Uterus (tissue), 3 donors: ENCODE measurements at regions not wholly inside any gene's neighbourhood (a gene's known extent, or its start where the extent isn't known, plus 50 kb on each side); places are given as distances from the start of the nearest gene placed in this dataset.

Experiments used
- DNase-seq, 2 donors: peaks; one replicate each; pipeline ENCODE4 v3.0.0-alpha.2; 2019 to 2020
- H3K27ac ChIP-seq, 2 donors: fragments of 200-600 bp; sonication (generic); 1 replicate in 1 of 2; 2 replicates in 1 of 2; pipeline ENCODE4 v1.5.1; 2016 to 2018
- H3K27me3 ChIP-seq, 2 donors: fragments of 200-600 bp; sonication (generic); one replicate each; pipeline ENCODE4 v1.5.1; 2018 to 2019; ENCODE audit warnings: control low read depth in 1 of 2
- H3K36me3 ChIP-seq, 2 donors: fragments of 200-600 bp; sonication (generic); one replicate each; pipeline ENCODE4 v1.5.1; 2019; ENCODE audit warnings: control low read depth in 1 of 2
- H3K4me1 ChIP-seq, 2 donors: fragments of 200-600 bp; sonication (generic); one replicate each; pipeline ENCODE4 v1.5.1; 2018 to 2019; ENCODE audit warnings: control low read depth in 1 of 2
- H3K4me3 ChIP-seq, 2 donors: fragments of 200-600 bp; sonication (generic); 1 replicate in 1 of 2; 2 replicates in 1 of 2; pipeline ENCODE4 v1.5.1; 2018 to 2019; ENCODE audit warnings: mild to moderate bottlenecking in 1 of 2
- H3K9me3 ChIP-seq, 2 donors: fragments of 200-600 bp; sonication (generic); one replicate each; pipeline ENCODE4 v1.5.1; 2019; ENCODE audit warnings: control low read depth in 1 of 2
- POLR2A ChIP-seq, 2 donors: fragments of 450-650 bp; IDR thresholded peaks; one replicate each; pipeline ENCODE4 v1.6.1; 2016; ENCODE audit warnings: antibody characterized with exemption in 2 of 2, mild to moderate bottlenecking in 1 of 2, moderate library complexity in 1 of 2
- intact Hi-C: fragments of 100-400 bp; cut with DNase I; formaldehyde crosslinking; loops from one replicate; pipeline ENCODE4 v1.15.1; 2023; ENCODE audit warnings: low total_unique reads
- TF ChIP-seq, protein P1 (sequence below), 4 experiments: fragments of 200-600 bp in 2 of 4; fragments of 450-650 bp in 2 of 4; sonication (generic) in 2 of 4; IDR thresholded peaks; one replicate each; pipeline ENCODE4 v1.5.1; 2016 to 2019; ENCODE audit warnings: antibody characterized with exemption in 4 of 4, mild to moderate bottlenecking in 2 of 4, moderate library complexity in 1 of 4
- donor health status: DM: yes; HTN: yes; CAD: no.

GRCh38 chr1:36664571-36665287, 182.0 kb upstream of the CSF3R start:
- DNase-seq: no peak
- H3K4me1 ChIP-seq: no peaks in the 10 kb centered on the region
- no peaks in the 10 kb centered on the region for H3K27me3 ChIP-seq
- H3K27ac ChIP-seq: no peak overlapping the region
- no peak for TF ChIP-seq POLR2A (IDR thresholded peaks at IDR 0.05)
- no peaks in the 10 kb centered on the region for H3K36me3 ChIP-seq
- H3K4me3 ChIP-seq: no peak overlapping the region
- no peaks in the 10 kb centered on the region for H3K9me3 ChIP-seq
- intact Hi-C loops: no loop called here

DNA sequence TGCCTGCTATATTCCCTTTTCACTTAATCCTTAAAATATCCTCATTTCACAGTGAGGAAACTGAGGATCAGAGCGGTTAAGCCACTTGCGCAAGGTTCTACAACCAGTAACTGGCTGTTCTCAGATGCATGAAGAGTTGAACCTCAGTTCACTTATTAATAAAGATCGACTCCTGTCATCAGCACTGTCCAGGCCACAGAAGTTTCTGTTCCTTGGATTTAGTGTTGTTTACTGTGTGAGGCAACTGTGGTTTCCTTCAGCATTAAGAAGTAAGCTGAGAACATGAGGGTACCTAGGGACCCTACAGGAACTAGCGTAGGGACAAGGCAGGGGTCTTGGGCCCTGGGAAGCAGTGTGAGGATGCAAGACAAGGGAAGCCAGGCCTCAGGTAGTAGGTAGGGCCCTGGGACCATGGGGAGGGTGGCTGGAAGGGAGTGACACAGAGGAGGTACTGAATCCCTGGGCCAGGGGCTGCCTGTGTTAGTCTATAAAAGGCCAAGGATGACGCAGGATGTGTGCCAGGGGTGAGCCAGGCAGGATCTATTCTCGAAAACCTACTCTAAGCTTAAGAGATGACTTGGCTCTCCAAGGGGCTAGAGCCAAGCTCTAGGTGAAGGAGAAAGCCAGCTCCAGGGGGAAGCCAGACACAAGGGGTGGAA, 181.2 kb upstream of the CSF3R start:
- intact Hi-C loops: no loop called here
- no peak for DNase-seq

GRCh38 chr1:36658838-36659237, 176.1 kb upstream of the CSF3R start:
- intact Hi-C loops: no loop called here
- H3K27me3 ChIP-seq: no peaks in the 10 kb centered on the region
- no peak for TF ChIP-seq POLR2A (IDR thresholded peaks at IDR 0.05)
- no peak overlapping the region for H3K27ac ChIP-seq
- H3K4me1 ChIP-seq: no peaks in the 10 kb centered on the region
- H3K36me3 ChIP-seq: no peaks in the 10 kb centered on the region
- no peak for DNase-seq
- H3K4me3 ChIP-seq: no peak overlapping the region
- H3K9me3 ChIP-seq: no peaks in the 10 kb centered on the region

More for the DNA sequence above, 181.2 kb upstream of the CSF3R start:
- no peak overlapping the region for H3K4me3 ChIP-seq
- H3K27ac ChIP-seq: no peak overlapping the region
- no peaks in the 10 kb centered on the region for H3K36me3 ChIP-seq
- no peaks in the 10 kb centered on the region for H3K9me3 ChIP-seq
- no peaks in the 10 kb centered on the region for H3K4me1 ChIP-seq
- H3K27me3 ChIP-seq: no peaks in the 10 kb centered on the region
- TF ChIP-seq, protein P1, sequence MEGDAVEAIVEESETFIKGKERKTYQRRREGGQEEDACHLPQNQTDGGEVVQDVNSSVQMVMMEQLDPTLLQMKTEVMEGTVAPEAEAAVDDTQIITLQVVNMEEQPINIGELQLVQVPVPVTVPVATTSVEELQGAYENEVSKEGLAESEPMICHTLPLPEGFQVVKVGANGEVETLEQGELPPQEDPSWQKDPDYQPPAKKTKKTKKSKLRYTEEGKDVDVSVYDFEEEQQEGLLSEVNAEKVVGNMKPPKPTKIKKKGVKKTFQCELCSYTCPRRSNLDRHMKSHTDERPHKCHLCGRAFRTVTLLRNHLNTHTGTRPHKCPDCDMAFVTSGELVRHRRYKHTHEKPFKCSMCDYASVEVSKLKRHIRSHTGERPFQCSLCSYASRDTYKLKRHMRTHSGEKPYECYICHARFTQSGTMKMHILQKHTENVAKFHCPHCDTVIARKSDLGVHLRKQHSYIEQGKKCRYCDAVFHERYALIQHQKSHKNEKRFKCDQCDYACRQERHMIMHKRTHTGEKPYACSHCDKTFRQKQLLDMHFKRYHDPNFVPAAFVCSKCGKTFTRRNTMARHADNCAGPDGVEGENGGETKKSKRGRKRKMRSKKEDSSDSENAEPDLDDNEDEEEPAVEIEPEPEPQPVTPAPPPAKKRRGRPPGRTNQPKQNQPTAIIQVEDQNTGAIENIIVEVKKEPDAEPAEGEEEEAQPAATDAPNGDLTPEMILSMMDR (IDR thresholded peaks at IDR 0.05): no peak
- TF ChIP-seq POLR2A (IDR thresholded peaks at IDR 0.05): no peak

DNA sequence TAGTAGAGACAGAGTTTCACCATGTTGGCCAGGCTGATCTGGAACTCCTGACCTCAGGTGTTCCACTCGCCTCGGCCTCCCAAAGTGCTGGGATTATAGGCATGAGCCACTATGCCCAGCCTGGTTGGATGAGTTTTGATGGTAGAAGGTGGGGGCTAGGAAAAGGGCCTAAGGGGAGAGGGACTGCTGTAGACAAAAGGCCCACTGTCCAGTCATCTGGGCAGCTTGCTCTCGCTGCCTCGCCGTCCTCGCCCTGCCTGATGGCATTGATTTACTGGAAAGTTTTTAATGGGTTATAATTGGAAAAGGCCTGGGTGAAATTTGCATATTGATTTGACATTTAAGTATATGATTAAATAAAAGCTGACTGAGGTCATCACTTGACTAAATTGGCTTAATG, 175.1 kb upstream of the CSF3R start:
- H3K36me3 ChIP-seq: no peaks in the 10 kb centered on the region
- no peaks in the 10 kb centered on the region for H3K4me1 ChIP-seq
- TF ChIP-seq POLR2A (IDR thresholded peaks at IDR 0.05): no peak
- TF ChIP-seq, protein P1 (IDR thresholded peaks at IDR 0.05): no peak
- intact Hi-C loops: no loop called here
- H3K4me3 ChIP-seq: no peak overlapping the region
- no peak for DNase-seq
- no peaks in the 10 kb centered on the region for H3K9me3 ChIP-seq
- no peaks in the 10 kb centered on the region for H3K27me3 ChIP-seq
- no peak overlapping the region for H3K27ac ChIP-seq

- TF ChIP-seq POLR2A (IDR thresholded peaks at IDR 0.05): no peak
- TF ChIP-seq, protein P1 (IDR thresholded peaks at IDR 0.05): no peak
- no peaks in the 10 kb centered on the region for H3K9me3 ChIP-seq
- no peaks in the 10 kb centered on the region for H3K27me3 ChIP-seq
- H3K4me1 ChIP-seq: no peaks in the 10 kb centered on the region
- no peak overlapping the region for H3K27ac ChIP-seq
- intact Hi-C loops: no loop called here
- no peak for DNase-seq
- H3K36me3 ChIP-seq: no peaks in the 10 kb centered on the region
- H3K4me3 ChIP-seq: no peak overlapping the region
These were observed 174.1 kb upstream of the CSF3R start for GRCh38 chr1:36656838-36657237.

DNA sequence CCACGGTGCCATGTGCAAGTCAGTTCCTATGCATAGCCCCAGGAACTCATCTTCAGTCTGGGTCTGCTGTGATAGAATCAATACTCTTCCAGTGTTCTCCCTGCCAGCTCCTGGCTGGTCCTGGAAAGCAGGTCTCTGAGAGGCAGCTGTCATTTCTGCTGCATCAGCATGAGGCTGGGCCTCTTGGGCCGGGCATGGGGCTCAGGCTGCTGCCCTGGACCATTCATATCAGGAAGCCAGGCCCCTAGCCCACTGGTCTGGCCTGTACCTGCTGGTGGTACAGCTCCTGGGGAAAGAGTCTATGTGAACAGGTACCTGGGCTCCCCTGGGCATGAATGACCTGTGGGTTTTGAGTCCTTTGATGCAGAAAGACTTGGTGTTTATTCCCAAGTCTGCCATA, 173.6 kb upstream of the CSF3R start:
- H3K4me3 ChIP-seq: no peak overlapping the region
- no peaks in the 10 kb centered on the region for H3K4me1 ChIP-seq
- H3K27me3 ChIP-seq: no peaks in the 10 kb centered on the region
- no peak for DNase-seq
- H3K36me3 ChIP-seq: no peaks in the 10 kb centered on the region
- no peak overlapping the region for H3K27ac ChIP-seq
- no peak for TF ChIP-seq POLR2A (IDR thresholded peaks at IDR 0.05)
- TF ChIP-seq, protein P1 (IDR thresholded peaks at IDR 0.05): no peak
- intact Hi-C loops: no loop called here
- no peaks in the 10 kb centered on the region for H3K9me3 ChIP-seq
